ENCODE measurements at regions not wholly inside any gene's neighbourhood (a gene's known extent, or its start where the extent isn't known, plus 50 kb on each side); places are given as distances from the start of the nearest gene placed in this dataset.

- Histone ChIP-seq H3K27me3 (no peaks in the 10 kb centered on the region), H3K27ac (no peak overlapping the region), H3K4me1 (ENCODE audit: insufficient read depth) (no peaks in the 10 kb centered on the region), H3K9me3 (no peaks in the 10 kb centered on the region), H3K36me3 (no peaks in the 10 kb centered on the region), H3K4me3 (no peak overlapping the region)
- DNase-seq = no peak
- WGBS, 3 donors = 81 to 83% (median 83%) methylated on average over 2 of the region's 2 CpGs
- TF ChIP-seq EP300 (IDR thresholded peaks at IDR 0.05) (no peak), POLR2A (IDR thresholded peaks at IDR 0.05) (no peak)
- TF ChIP-seq, protein P1, sequence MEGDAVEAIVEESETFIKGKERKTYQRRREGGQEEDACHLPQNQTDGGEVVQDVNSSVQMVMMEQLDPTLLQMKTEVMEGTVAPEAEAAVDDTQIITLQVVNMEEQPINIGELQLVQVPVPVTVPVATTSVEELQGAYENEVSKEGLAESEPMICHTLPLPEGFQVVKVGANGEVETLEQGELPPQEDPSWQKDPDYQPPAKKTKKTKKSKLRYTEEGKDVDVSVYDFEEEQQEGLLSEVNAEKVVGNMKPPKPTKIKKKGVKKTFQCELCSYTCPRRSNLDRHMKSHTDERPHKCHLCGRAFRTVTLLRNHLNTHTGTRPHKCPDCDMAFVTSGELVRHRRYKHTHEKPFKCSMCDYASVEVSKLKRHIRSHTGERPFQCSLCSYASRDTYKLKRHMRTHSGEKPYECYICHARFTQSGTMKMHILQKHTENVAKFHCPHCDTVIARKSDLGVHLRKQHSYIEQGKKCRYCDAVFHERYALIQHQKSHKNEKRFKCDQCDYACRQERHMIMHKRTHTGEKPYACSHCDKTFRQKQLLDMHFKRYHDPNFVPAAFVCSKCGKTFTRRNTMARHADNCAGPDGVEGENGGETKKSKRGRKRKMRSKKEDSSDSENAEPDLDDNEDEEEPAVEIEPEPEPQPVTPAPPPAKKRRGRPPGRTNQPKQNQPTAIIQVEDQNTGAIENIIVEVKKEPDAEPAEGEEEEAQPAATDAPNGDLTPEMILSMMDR (IDR thresholded peaks at IDR 0.05) = no peak
- intact Hi-C loops (cut with DNase I) = no loop called here
These were observed 483.6 kb downstream of the EPHA4 start for GRCh38 chr2:221088506-221088905.

DNA sequence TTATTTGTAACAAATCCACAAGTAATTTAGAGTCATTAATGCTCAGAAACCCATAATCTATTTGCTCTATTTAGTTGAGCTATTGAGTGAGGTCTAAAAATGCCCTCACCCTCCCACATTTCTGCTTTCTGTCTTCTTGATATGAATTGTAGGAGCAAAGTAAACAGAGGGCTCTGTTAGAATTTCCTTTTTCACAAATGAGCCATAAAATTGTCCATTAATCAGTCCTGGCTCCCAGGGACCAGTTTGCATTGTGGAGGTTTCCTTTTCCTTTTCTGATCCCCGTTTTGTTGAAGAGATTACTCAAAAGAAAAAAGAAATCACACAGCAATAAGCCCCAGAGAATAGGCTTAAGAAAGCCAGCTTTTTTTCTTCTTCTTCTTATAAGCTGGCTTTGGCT, 476.7 kb downstream of the EPHA4 start:
- WGBS, 3 donors = 26 to 34% (median 32%) methylated on average over 1 of the region's 1 CpG
- no peak overlapping the region for H3K27ac ChIP-seq
- intact Hi-C loops (cut with DNase I) = no loop called here
- no peaks in the 10 kb centered on the region for H3K4me1 ChIP-seq (ENCODE audit: insufficient read depth)
- H3K4me3 ChIP-seq = no peak overlapping the region
- no peaks in the 10 kb centered on the region for H3K27me3 ChIP-seq
- TF ChIP-seq POLR2A (IDR thresholded peaks at IDR 0.05) (no peak), EP300 (IDR thresholded peaks at IDR 0.05) (no peak)
- TF ChIP-seq, protein P1 (IDR thresholded peaks at IDR 0.05) = no peak
- H3K9me3 ChIP-seq = no peaks in the 10 kb centered on the region
- DNase-seq = no peak
- H3K36me3 ChIP-seq = no peaks in the 10 kb centered on the region

- H3K4me1 ChIP-seq (ENCODE audit: insufficient read depth) = no peaks in the 10 kb centered on the region
- TF ChIP-seq EP300 (IDR thresholded peaks at IDR 0.05) (no peak), POLR2A (IDR thresholded peaks at IDR 0.05) (no peak)
- TF ChIP-seq, protein P1 (IDR thresholded peaks at IDR 0.05) = no peak
- intact Hi-C loops (cut with DNase I) = no loop called here
- WGBS, 3 donors = 71 to 73% (median 71%) methylated on average over 10 of the region's 10 CpGs
- no peak overlapping the region for H3K4me3 ChIP-seq
- no peaks in the 10 kb centered on the region for H3K27me3 ChIP-seq
- no peak for DNase-seq
- no peaks in the 10 kb centered on the region for H3K9me3 ChIP-seq
- H3K27ac ChIP-seq = no peak overlapping the region
- no peaks in the 10 kb centered on the region for H3K36me3 ChIP-seq
These were observed 475.2 kb downstream of the EPHA4 start for GRCh38 chr2:221096706-221097567.

GRCh38 chr2:221097568-221097915, 474.6 kb downstream of the EPHA4 start:
- Histone ChIP-seq H3K36me3 (no peaks in the 10 kb centered on the region), H3K27me3 (no peaks in the 10 kb centered on the region), H3K4me1 (ENCODE audit: insufficient read depth) (no peaks in the 10 kb centered on the region), H3K4me3 (no peak overlapping the region), H3K27ac (no peak overlapping the region), H3K9me3 (no peaks in the 10 kb centered on the region)
- DNase-seq = no peak
- WGBS, 3 donors = 61 to 80% (median 77%) methylated on average over 1 of the region's 1 CpG
- intact Hi-C loops (cut with DNase I) = no loop called here
- TF ChIP-seq POLR2A (IDR thresholded peaks at IDR 0.05) = no peak
- TF ChIP-seq, protein P1 (IDR thresholded peaks at IDR 0.05) = no peak
- TF ChIP-seq EP300 (IDR thresholded peaks at IDR 0.05) = no peak
